ENCODE measurements at regions not wholly inside any gene's neighbourhood (a gene's known extent, or its start where the extent isn't known, plus 50 kb on each side); places are given as distances from the start of the nearest gene placed in this dataset.

GRCh38 chr21:8993284-8993942, 1528.0 kb upstream of the TPTE start:
- Histone ChIP-seq H3K4me3 (ENCODE audit: control extremely low read depth in 1 of 5, extremely low read depth in 1 of 5, insufficient read depth in 1 of 5, low read depth in 2 of 5, low read length in 4 of 5) (no peak overlapping the region), H3K36me3 (replicated peaks in 1 of 2; ENCODE audit: control extremely low read depth in 1 of 2, control insufficient read depth in 1 of 2, extremely low read depth in 1 of 2, insufficient read depth in 2 of 2, low read length in 1 of 2) (no peaks in the 10 kb centered on the region), H2AFZ (ENCODE audit: insufficient read depth, low read depth, low read length, poor library complexity, severe bottlenecking) (no peak overlapping the region), H4K20me1 (ENCODE audit: control insufficient read depth, insufficient read depth, low read length, poor library complexity, severe bottlenecking) (no peaks in the 10 kb centered on the region), H3K4me2 (replicated peaks; ENCODE audit: low read depth, low read length, poor library complexity, severe bottlenecking) (no peak overlapping the region), H3K4me1 (ENCODE audit: control insufficient read depth in 2 of 2, insufficient read depth in 2 of 2, low read length in 2 of 2) (no peaks in the 10 kb centered on the region), H3K27ac (ENCODE audit: low read length in 2 of 2) (no peak overlapping the region), H3K9ac (ENCODE audit: low read length) (no peak overlapping the region), H3K79me2 (ENCODE audit: control insufficient read depth, insufficient read depth, low read length) (no peaks in the 10 kb centered on the region), H3K27me3 (replicated peaks in 1 of 4; ENCODE audit: control extremely low read depth in 1 of 4, control insufficient read depth in 3 of 4, insufficient read depth in 4 of 4, low read length in 3 of 4) (peaks cover 0 to 13% (median 4%) of the 10 kb centered on the region in 4 experiments), H3K9me3 (ENCODE audit: control extremely low read depth in 1 of 3, control insufficient read depth in 2 of 3, insufficient read depth in 1 of 3, low read length in 2 of 3) (peaks cover 6 to 29% (median 9%) of the 10 kb centered on the region in 3 donors)
- ChIA-PET CTCF (no interaction called here), POLR2A (no interaction called here)
- H3K4me3 Mint-ChIP-seq: no peak overlapping the region
- intact Hi-C loops (cut with micrococcal nuclease): no loop called here
- 55% methylated on average over 3 of the region's 3 CpGs for WGBS (ENCODE audit: insufficient coverage)
- TF ChIP-seq EZH2 (IDR thresholded peaks at IDR 0.05; ENCODE audit: borderline replicate concordance, insufficient read depth, low read depth, low read length, poor library complexity, severe bottlenecking): no peak
- TF ChIP-seq, protein P1, sequence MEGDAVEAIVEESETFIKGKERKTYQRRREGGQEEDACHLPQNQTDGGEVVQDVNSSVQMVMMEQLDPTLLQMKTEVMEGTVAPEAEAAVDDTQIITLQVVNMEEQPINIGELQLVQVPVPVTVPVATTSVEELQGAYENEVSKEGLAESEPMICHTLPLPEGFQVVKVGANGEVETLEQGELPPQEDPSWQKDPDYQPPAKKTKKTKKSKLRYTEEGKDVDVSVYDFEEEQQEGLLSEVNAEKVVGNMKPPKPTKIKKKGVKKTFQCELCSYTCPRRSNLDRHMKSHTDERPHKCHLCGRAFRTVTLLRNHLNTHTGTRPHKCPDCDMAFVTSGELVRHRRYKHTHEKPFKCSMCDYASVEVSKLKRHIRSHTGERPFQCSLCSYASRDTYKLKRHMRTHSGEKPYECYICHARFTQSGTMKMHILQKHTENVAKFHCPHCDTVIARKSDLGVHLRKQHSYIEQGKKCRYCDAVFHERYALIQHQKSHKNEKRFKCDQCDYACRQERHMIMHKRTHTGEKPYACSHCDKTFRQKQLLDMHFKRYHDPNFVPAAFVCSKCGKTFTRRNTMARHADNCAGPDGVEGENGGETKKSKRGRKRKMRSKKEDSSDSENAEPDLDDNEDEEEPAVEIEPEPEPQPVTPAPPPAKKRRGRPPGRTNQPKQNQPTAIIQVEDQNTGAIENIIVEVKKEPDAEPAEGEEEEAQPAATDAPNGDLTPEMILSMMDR (IDR thresholded peaks at IDR 0.05): no peak
- H3K4me1 Mint-ChIP-seq: no peaks in the 10 kb centered on the region
- peaks cover 16% of the 10 kb centered on the region for H3K9me3 Mint-ChIP-seq (ENCODE audit: insufficient read depth)
- ATAC-seq (ENCODE audit: low read depth): no peak
- no peak overlapping the region for H3K27ac Mint-ChIP-seq
- H3K27me3 Mint-ChIP-seq: peaks cover 30% of the 10 kb centered on the region
- no peak for DNase-seq

GRCh38 chr21:8993943-8994639, 1527.3 kb upstream of the TPTE start:
- ChIA-PET POLR2A (no interaction called here), CTCF (no interaction called here)
- no peak for ATAC-seq (ENCODE audit: low read depth)
- intact Hi-C loops (cut with micrococcal nuclease): no loop called here
- no peak for TF ChIP-seq EZH2 (IDR thresholded peaks at IDR 0.05; ENCODE audit: borderline replicate concordance, insufficient read depth, low read depth, low read length, poor library complexity, severe bottlenecking)
- TF ChIP-seq, protein P1 (IDR thresholded peaks at IDR 0.05): no peak
- H3K27me3 ChIP-seq (replicated peaks in 1 of 4; ENCODE audit: control extremely low read depth in 1 of 4, control insufficient read depth in 3 of 4, insufficient read depth in 4 of 4, low read length in 3 of 4): peaks cover 0 to 13% (median 4%) of the 10 kb centered on the region in 4 experiments
- H3K9ac ChIP-seq (ENCODE audit: low read length): no peak overlapping the region
- H3K27ac ChIP-seq (ENCODE audit: low read length in 2 of 2): no peak overlapping the region
- H2AFZ ChIP-seq (ENCODE audit: insufficient read depth, low read depth, low read length, poor library complexity, severe bottlenecking): no peak overlapping the region
- no peak overlapping the region for H3K4me3 ChIP-seq (ENCODE audit: control extremely low read depth in 1 of 5, extremely low read depth in 1 of 5, insufficient read depth in 1 of 5, low read depth in 2 of 5, low read length in 4 of 5)
- H3K9me3 ChIP-seq (ENCODE audit: control extremely low read depth in 1 of 3, control insufficient read depth in 2 of 3, insufficient read depth in 1 of 3, low read length in 2 of 3): peaks cover 6 to 29% (median 10%) of the 10 kb centered on the region in 3 donors
- no peak overlapping the region for H3K4me2 ChIP-seq (replicated peaks; ENCODE audit: low read depth, low read length, poor library complexity, severe bottlenecking)
- H3K36me3 ChIP-seq (replicated peaks in 1 of 2; ENCODE audit: control extremely low read depth in 1 of 2, control insufficient read depth in 1 of 2, extremely low read depth in 1 of 2, insufficient read depth in 2 of 2, low read length in 1 of 2): no peaks in the 10 kb centered on the region
- no peak overlapping the region for H3K4me3 Mint-ChIP-seq
- H4K20me1 ChIP-seq (ENCODE audit: control insufficient read depth, insufficient read depth, low read length, poor library complexity, severe bottlenecking): no peaks in the 10 kb centered on the region
- H3K9me3 Mint-ChIP-seq (ENCODE audit: insufficient read depth): peaks cover 16% of the 10 kb centered on the region
- H3K27ac Mint-ChIP-seq: no peak overlapping the region
- no peaks in the 10 kb centered on the region for H3K4me1 Mint-ChIP-seq
- H3K27me3 Mint-ChIP-seq: peaks cover 30% of the 10 kb centered on the region
- no peak for DNase-seq
- 59% methylated on average over 7 of the region's 7 CpGs for WGBS (ENCODE audit: insufficient coverage)
- no peaks in the 10 kb centered on the region for H3K79me2 ChIP-seq (ENCODE audit: control insufficient read depth, insufficient read depth, low read length)
- H3K4me1 ChIP-seq (ENCODE audit: control insufficient read depth in 2 of 2, insufficient read depth in 2 of 2, low read length in 2 of 2): no peaks in the 10 kb centered on the region
